ENCODE measurements at regions not wholly inside any gene's neighbourhood (a gene's known extent, or its start where the extent isn't known, plus 50 kb on each side); places are given as distances from the start of the nearest gene placed in this dataset.
"Not testable (repeated sequence)": the region's sequence is repeated elsewhere in the genome, so short reads cannot be mapped to it uniquely, and the experiment has no call there.

DNA sequence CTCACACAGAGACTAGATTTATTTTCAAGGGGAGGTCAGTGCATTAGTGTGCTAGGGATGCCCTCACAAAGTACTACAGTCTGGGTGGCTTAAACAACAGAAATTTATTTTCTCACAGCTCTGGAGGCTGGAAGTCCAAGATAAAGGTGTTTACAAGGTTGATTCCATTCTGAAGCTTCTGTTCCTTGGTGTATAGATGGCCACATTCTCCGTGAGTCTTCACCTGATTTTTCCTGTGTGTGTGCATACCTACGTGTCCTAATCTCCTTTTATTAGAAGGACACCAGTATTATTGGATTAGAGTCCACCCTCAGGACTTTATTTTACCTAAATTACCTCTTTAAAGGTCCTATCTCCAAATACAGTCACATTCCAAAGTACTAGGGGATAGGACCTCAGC is 91.7 kb upstream of the FRMD4A start (continued):
- TF ChIP-seq EP300 (IDR thresholded peaks at IDR 0.05; ENCODE audit: borderline replicate concordance in 1 of 2, low read depth in 1 of 2, low read length in 1 of 2) (no peak), RCOR1 (IDR thresholded peaks at IDR 0.05; ENCODE audit: low read length) (no peak), ELF1 (IDR thresholded peaks at IDR 0.05) (no peak), POLR2AphosphoS5 (IDR thresholded peaks at IDR 0.05; ENCODE audit: low read depth, low read length) (no peak)
- TF ChIP-seq, protein P1, sequence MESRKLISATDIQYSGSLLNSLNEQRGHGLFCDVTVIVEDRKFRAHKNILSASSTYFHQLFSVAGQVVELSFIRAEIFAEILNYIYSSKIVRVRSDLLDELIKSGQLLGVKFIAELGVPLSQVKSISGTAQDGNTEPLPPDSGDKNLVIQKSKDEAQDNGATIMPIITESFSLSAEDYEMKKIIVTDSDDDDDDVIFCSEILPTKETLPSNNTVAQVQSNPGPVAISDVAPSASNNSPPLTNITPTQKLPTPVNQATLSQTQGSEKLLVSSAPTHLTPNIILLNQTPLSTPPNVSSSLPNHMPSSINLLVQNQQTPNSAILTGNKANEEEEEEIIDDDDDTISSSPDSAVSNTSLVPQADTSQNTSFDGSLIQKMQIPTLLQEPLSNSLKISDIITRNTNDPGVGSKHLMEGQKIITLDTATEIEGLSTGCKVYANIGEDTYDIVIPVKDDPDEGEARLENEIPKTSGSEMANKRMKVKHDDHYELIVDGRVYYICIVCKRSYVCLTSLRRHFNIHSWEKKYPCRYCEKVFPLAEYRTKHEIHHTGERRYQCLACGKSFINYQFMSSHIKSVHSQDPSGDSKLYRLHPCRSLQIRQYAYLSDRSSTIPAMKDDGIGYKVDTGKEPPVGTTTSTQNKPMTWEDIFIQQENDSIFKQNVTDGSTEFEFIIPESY (IDR thresholded peaks at IDR 0.05; ENCODE audit: borderline replicate concordance, low read depth) = no peak
- TF ChIP-seq, protein P2, sequence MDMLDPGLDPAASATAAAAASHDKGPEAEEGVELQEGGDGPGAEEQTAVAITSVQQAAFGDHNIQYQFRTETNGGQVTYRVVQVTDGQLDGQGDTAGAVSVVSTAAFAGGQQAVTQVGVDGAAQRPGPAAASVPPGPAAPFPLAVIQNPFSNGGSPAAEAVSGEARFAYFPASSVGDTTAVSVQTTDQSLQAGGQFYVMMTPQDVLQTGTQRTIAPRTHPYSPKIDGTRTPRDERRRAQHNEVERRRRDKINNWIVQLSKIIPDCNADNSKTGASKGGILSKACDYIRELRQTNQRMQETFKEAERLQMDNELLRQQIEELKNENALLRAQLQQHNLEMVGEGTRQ (IDR thresholded peaks at IDR 0.05; ENCODE audit: borderline replicate concordance, low read depth, low read length) = no peak

DNA sequence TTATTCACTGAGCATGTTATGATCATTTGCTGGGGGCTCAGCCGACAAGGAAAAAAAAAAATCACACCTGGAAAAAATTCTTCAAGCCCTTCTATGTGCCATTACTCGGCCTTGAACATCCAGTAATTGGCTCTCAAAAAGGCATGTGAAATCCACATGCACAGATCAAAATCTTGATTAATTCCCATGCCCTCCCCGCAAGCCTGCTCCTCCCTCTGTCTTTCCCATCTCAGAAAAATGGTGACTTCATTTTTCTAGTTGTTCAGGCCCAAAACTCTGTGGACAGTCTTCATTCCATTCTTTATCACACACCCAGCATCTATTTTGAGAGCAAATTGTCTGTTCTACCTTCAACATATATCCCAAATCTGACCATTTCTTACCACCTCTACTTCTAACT is 91.2 kb upstream of the FRMD4A start:
- no peak overlapping the region for H3K9ac ChIP-seq
- 16% methylated on average over 3 of the region's 3 CpGs for WGBS (ENCODE audit: low lambda C conversion rate)
- no peaks in the 10 kb centered on the region for H3K27me3 ChIP-seq (ENCODE audit: insufficient read depth)
- no peaks in the 10 kb centered on the region for H3F3A ChIP-seq (replicated peaks; ENCODE audit: insufficient read depth)
- ChIA-PET POLR2A (no interaction called here), CTCF (interaction anchor here (1.0 kb wide), 1 partner anchor 25 kb away, joined by 3 read pairs; no protein-coding TSS in a partner anchor)
- no peak for TF ChIP-seq NFIC (IDR thresholded peaks at IDR 0.05; ENCODE audit: borderline replicate concordance)
- TF ChIP-seq, protein P3, sequence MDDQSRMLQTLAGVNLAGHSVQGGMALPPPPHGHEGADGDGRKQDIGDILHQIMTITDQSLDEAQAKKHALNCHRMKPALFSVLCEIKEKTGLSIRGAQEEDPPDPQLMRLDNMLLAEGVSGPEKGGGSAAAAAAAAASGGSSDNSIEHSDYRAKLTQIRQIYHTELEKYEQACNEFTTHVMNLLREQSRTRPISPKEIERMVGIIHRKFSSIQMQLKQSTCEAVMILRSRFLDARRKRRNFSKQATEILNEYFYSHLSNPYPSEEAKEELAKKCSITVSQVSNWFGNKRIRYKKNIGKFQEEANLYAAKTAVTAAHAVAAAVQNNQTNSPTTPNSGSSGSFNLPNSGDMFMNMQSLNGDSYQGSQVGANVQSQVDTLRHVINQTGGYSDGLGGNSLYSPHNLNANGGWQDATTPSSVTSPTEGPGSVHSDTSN (IDR thresholded peaks at IDR 0.05) = no peak
- no peak for TF ChIP-seq NRF1 (IDR thresholded peaks at IDR 0.05; ENCODE audit: low read depth, low read length)
- TF ChIP-seq, protein P4, sequence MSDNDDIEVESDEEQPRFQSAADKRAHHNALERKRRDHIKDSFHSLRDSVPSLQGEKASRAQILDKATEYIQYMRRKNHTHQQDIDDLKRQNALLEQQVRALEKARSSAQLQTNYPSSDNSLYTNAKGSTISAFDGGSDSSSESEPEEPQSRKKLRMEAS (IDR thresholded peaks at IDR 0.05; ENCODE audit: low read depth) = no peak
- H3K79me2 ChIP-seq (ENCODE audit: insufficient read depth) = no peaks in the 10 kb centered on the region
- H4K20me1 ChIP-seq (ENCODE audit: insufficient read depth) = no peaks in the 10 kb centered on the region
- H3K9me2 ChIP-seq = no peaks in the 10 kb centered on the region
- H3K4me1 ChIP-seq (ENCODE audit: control insufficient read depth in 1 of 2, insufficient read depth in 2 of 2, low read depth in 1 of 2, low read length in 1 of 2) = no peaks in the 10 kb centered on the region
- no peak for DNase-seq
- H3K4me2 ChIP-seq = no peak overlapping the region
- no peak overlapping the region for H2AFZ ChIP-seq (ENCODE audit: low read depth)
- no peak overlapping the region for H3K27ac ChIP-seq (ENCODE audit: low read depth in 2 of 2, low read length in 1 of 2)
- H3K36me3 ChIP-seq (replicated peaks in 1 of 2; ENCODE audit: control insufficient read depth in 1 of 2, insufficient read depth in 2 of 2, low read length in 1 of 2) = no peaks in the 10 kb centered on the region
- H3K4me3 ChIP-seq (ENCODE audit: low read depth in 2 of 2, low read length in 1 of 2) = no peak overlapping the region
- no peaks in the 10 kb centered on the region for H3K9me3 ChIP-seq

DNA sequence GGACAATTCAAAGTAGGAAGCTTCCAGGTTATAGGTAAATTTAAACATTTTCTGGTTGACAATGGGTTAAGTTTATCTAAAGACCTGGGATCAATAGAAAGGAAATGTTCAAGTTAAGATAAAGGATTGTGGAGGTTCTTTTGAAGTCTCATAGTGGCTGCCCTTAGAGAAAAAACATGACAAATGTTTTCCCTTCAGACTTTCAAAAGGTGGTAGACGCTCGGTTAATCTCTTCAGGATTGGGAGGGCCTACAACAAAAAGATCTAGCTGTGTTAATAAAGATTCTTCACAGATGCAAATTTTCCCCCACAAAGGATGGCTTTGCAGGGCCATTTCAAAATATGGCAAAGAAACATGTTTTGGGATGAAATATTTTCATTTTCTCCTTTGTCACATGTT is 86.6 kb upstream of the FRMD4A start:
- H3K4me3 ChIP-seq (ENCODE audit: low read depth in 2 of 2, low read length in 1 of 2); H3K9ac ChIP-seq; H3K79me2 ChIP-seq (ENCODE audit: insufficient read depth); H3K9me3 ChIP-seq; H4K20me1 ChIP-seq (ENCODE audit: insufficient read depth); DNase-seq; H3K9me2 ChIP-seq; H3K36me3 ChIP-seq (replicated peaks in 1 of 2; ENCODE audit: control insufficient read depth in 1 of 2, insufficient read depth in 2 of 2, low read length in 1 of 2); H3K4me1 ChIP-seq (ENCODE audit: control insufficient read depth in 1 of 2, insufficient read depth in 2 of 2, low read depth in 1 of 2, low read length in 1 of 2); H2AFZ ChIP-seq (ENCODE audit: low read depth); H3K27ac ChIP-seq (ENCODE audit: low read depth in 2 of 2, low read length in 1 of 2); H3K27me3 ChIP-seq (ENCODE audit: insufficient read depth); H3F3A ChIP-seq (replicated peaks; ENCODE audit: insufficient read depth); POLR2A ChIA-PET; H3K4me2 ChIP-seq: not testable (repeated sequence)
- 76% methylated on average over 2 of the region's 2 CpGs for WGBS (ENCODE audit: low lambda C conversion rate)
- CTCF ChIA-PET = interaction anchor here (1.1 to 1.7 kb wide), 2 partner anchors 14 to 21 kb away, joined by 3 to 4 read pairs; no protein-coding TSS in a partner anchor

Measured in SK-N-SH (cell line).